Small intestine (tissue), 7 donors: ENCODE measurements at regions not wholly inside any gene's neighbourhood (a gene's known extent, or its start where the extent isn't known, plus 50 kb on each side); places are given as distances from the start of the nearest gene placed in this dataset.

ENCODE experiments used
- DNase-seq, 2 donors: peaks; one replicate each; pipeline versions ENCODE4 v3.0.0 to v3.0.0-alpha.2; 2013
- FAIRE-seq: peaks from 2 replicates; lab custom pipeline; 2012; peaks lifted over from hg19 to GRCh38; lab: Jason Lieb, UNC
- H3K27ac ChIP-seq, 3 donors: one replicate each; pipeline ENCODE4 v1.5.1; 2013; ENCODE audit warnings: low read length in 2 of 3, mild to moderate bottlenecking in 2 of 3, control low read depth in 1 of 3, inconsistent platforms in 1 of 3, low read depth in 1 of 3, moderate library complexity in 1 of 3
- H3K27me3 ChIP-seq, 3 donors: one replicate each; pipeline ENCODE4 v1.6.1; 2013; ENCODE audit warnings: low read length in 3 of 3, inconsistent platforms in 1 of 3; ENCODE audit not compliant: control insufficient read depth in 3 of 3, insufficient read depth in 3 of 3
- H3K36me3 ChIP-seq, 3 donors: one replicate each; pipeline ENCODE4 v1.6.1; 2013; ENCODE audit warnings: low read length in 3 of 3, inconsistent platforms in 1 of 3, low read depth in 1 of 3, mild to moderate bottlenecking in 1 of 3, moderate library complexity in 1 of 3; ENCODE audit not compliant: control insufficient read depth in 3 of 3, insufficient read depth in 2 of 3
- H3K4me1 ChIP-seq, 3 donors: one replicate each; pipeline ENCODE4 v1.6.1; 2013; ENCODE audit warnings: low read length in 2 of 3, inconsistent platforms in 1 of 3, low read depth in 1 of 3, mild to moderate bottlenecking in 1 of 3, moderate library complexity in 1 of 3; ENCODE audit not compliant: control insufficient read depth in 3 of 3, insufficient read depth in 2 of 3
- H3K4me3 ChIP-seq, 3 donors: one replicate each; pipeline ENCODE4 v1.5.1; 2013; ENCODE audit warnings: low read length in 3 of 3, control low read depth in 1 of 3, inconsistent platforms in 1 of 3, low read depth in 1 of 3, mild to moderate bottlenecking in 1 of 3, moderate library complexity in 1 of 3
- H3K9me3 ChIP-seq, 2 donors: one replicate each; pipeline ENCODE4 v1.6.1; 2013; ENCODE audit warnings: low read depth in 1 of 2, low read length in 1 of 2; ENCODE audit not compliant: control insufficient read depth in 2 of 2, insufficient read depth in 1 of 2
- WGBS, 3 donors: extraction: QIAGEN DNeasy Blood & Tissue Kit; methylation state at CpG; one replicate each; pipeline ENCODE4 v1.1.7; 2013; 5-methylcytosine and 5-hydroxymethylcytosine counted together
- donor health status: healthy with polysubstance abuse.
- donor health status: control.
- donor health status: control.
- donor health status: Bipolar disorder and iron deficiency.
- donor health status: healthy.

GRCh38 chr5:73344835-73345234 lies 103.7 kb downstream of the FOXD1 start:
- no peaks in the 10 kb centered on the region for H3K4me1 ChIP-seq
- H3K4me3 ChIP-seq: no peak overlapping the region
- peaks cover 0 to 17% of the 10 kb centered on the region in 2 donors for H3K9me3 ChIP-seq
- DNase-seq: no peak
- H3K27ac ChIP-seq: no peak overlapping the region
- H3K36me3 ChIP-seq: no peaks in the 10 kb centered on the region
- 75 to 82% (median 78%) methylated on average over 5 of the region's 5 CpGs for WGBS, 3 donors
- H3K27me3 ChIP-seq: peaks cover 4 to 14% (median 5%) of the 10 kb centered on the region in 3 donors
- no peak for FAIRE-seq

- peaks cover 8 to 45% (median 16%) of the 10 kb centered on the region in 3 donors for H3K27me3 ChIP-seq
- no peak overlapping the region for H3K4me3 ChIP-seq
- WGBS, 3 donors: 87 to 89% (median 89%) methylated on average over 4 of the region's 4 CpGs
- DNase-seq (no peak), FAIRE-seq (no peak)
- no peak overlapping the region for H3K27ac ChIP-seq
- H3K9me3 ChIP-seq: peaks cover 0 to 5% of the 10 kb centered on the region in 2 donors
- no peaks in the 10 kb centered on the region for H3K36me3 ChIP-seq
- no peaks in the 10 kb centered on the region for H3K4me1 ChIP-seq
These were observed 108.9 kb downstream of the FOXD1 start for GRCh38 chr5:73339711-73340110.

- H3K9me3 ChIP-seq: peaks cover 0 to 5% of the 10 kb centered on the region in 2 donors
- WGBS, 3 donors: 50 to 58% (median 57%) methylated on average over 15 of the region's 15 CpGs
- peaks cover 8 to 45% (median 16%) of the 10 kb centered on the region in 3 donors for H3K27me3 ChIP-seq
- no peak for FAIRE-seq
- no peak overlapping the region for H3K4me3 ChIP-seq
- no peak for DNase-seq
- H3K36me3 ChIP-seq: no peaks in the 10 kb centered on the region
- no peaks in the 10 kb centered on the region for H3K4me1 ChIP-seq
- no peak overlapping the region for H3K27ac ChIP-seq
These were observed 109.5 kb downstream of the FOXD1 start for GRCh38 chr5:73339051-73339575.

- DNase-seq (no peak), FAIRE-seq (no peak)
- Histone ChIP-seq H3K4me3 (no peak overlapping the region), H3K4me1 (no peaks in the 10 kb centered on the region), H3K36me3 (no peaks in the 10 kb centered on the region), H3K9me3 (peaks cover 0 to 5% of the 10 kb centered on the region in 2 donors), H3K27ac (no peak overlapping the region), H3K27me3 (peaks cover 8 to 42% (median 16%) of the 10 kb centered on the region in 3 donors)
- 44 to 56% (median 46%) methylated on average over 17 of the region's 17 CpGs for WGBS, 3 donors
These were observed 110.1 kb downstream of the FOXD1 start for GRCh38 chr5:73338256-73339050.

GRCh38 chr5:73337586-73338255 lies 110.9 kb downstream of the FOXD1 start:
- WGBS, 3 donors: 57 to 67% (median 65%) methylated on average over 9 of the region's 9 CpGs
- Histone ChIP-seq H3K27ac (no peak overlapping the region), H3K4me3 (no peak overlapping the region), H3K27me3 (peaks cover 8 to 45% (median 20%) of the 10 kb centered on the region in 3 donors), H3K9me3 (peaks cover 0 to 5% of the 10 kb centered on the region in 2 donors), H3K4me1 (no peaks in the 10 kb centered on the region), H3K36me3 (no peaks in the 10 kb centered on the region)
- DNase-seq: no peak
- FAIRE-seq: no peak

GRCh38 chr5:73336366-73336765 lies 112.2 kb downstream of the FOXD1 start:
- Histone ChIP-seq H3K9me3 (peaks cover 0 to 6% of the 10 kb centered on the region in 2 donors), H3K4me1 (no peaks in the 10 kb centered on the region), H3K27me3 (peaks cover 8 to 45% (median 20%) of the 10 kb centered on the region in 3 donors), H3K27ac (no peak overlapping the region), H3K4me3 (no peak overlapping the region), H3K36me3 (no peaks in the 10 kb centered on the region)
- no peak for DNase-seq
- FAIRE-seq: no peak
- 61 to 78% (median 67%) methylated on average over 2 of the region's 2 CpGs for WGBS, 3 donors

- no peak for FAIRE-seq
- H3K27ac ChIP-seq: no peak overlapping the region
These were observed 114.5 kb downstream of the FOXD1 start for GRCh38 chr5:73333944-73334703.

GRCh38 chr5:73330613-73331012 lies 118.0 kb downstream of the FOXD1 start:
- whole genome bisulfite sequencing, 3 donors: 50 to 76% (median 64%) methylated on average over 1 of the region's 1 CpG
- DNase-seq: no peak
- Histone ChIP-seq H3K36me3 (no peaks in the 10 kb centered on the region), H3K27ac (no peak overlapping the region), H3K4me1 (no peaks in the 10 kb centered on the region), H3K9me3 (peaks cover 0 to 3% of the 10 kb centered on the region in 2 donors), H3K27me3 (peaks cover 0 to 30% (median 12%) of the 10 kb centered on the region in 3 donors), H3K4me3 (no peak overlapping the region)
- FAIRE-seq: no peak

More at GRCh38 chr5:73333944-73334703, 114.5 kb downstream of the FOXD1 start:
- Histone ChIP-seq H3K4me1 (no peaks in the 10 kb centered on the region), H3K4me3 (no peak overlapping the region), H3K27me3 (peaks cover 3 to 30% (median 14%) of the 10 kb centered on the region in 3 donors), H3K9me3 (peaks cover 0 to 3% of the 10 kb centered on the region in 2 donors), H3K36me3 (no peaks in the 10 kb centered on the region)
- DNase-seq: no peak
- 51 to 77% (median 63%) methylated on average over 3 of the region's 3 CpGs for WGBS, 3 donors
